Frontal cortex (tissue), 3 donors: ENCODE measurements at regions not wholly inside any gene's neighbourhood (a gene's known extent, or its start where the extent isn't known, plus 50 kb on each side); places are given as distances from the start of the nearest gene placed in this dataset.

Experiments used
- DNase-seq, 2 donors: peaks; one replicate each; pipeline ENCODE4 v3.0.0; 2012; ENCODE audit warnings: low spot score in 2 of 2
- FAIRE-seq: peaks from 2 replicates; lab custom pipeline; 2012; peaks lifted over from hg19 to GRCh38; lab: Jason Lieb, UNC
- donor health status: control.
- donor health status: control.
- donor health status: control.

DNA sequence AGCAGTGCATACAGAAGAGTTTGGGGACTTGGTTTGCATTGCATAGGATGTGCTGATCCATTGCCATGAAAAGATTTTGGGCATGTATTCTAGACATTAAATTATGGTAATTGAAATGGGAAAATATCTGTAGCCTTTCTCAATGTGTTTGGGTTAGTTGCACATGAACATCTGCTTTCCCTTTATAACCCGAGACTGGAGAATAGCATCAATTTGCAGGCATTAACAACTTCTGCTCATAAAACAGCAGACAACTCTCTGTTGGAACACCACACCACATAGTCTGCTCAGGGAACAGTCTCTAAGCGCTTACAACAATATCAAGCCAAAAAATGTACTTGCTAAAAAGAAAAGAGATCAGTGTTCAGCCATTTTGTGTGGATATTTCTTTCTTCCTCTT, 1391.1 kb upstream of the LRRTM3 start:
- no peak for FAIRE-seq
- no peak for DNase-seq

DNA sequence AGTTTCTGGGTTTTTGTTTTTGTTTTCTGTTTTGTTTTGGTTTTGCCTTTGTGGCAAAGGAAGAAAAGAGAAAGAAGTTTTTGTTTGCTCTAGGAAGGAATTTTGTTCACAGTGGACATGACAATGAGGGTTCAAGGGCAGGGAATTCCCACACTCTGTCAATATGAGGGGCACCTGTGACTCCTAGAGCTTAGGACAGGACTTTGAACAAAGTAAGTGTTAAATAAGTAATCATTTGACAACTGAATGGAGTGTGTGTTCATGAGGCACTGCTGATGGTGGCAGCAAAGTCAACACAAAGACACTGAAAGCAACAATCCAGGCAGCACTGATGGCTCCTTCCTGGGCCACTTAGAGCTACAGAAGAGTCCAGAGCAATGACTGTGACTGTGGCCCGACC, 1381.1 kb upstream of the LRRTM3 start:
- no peak for FAIRE-seq
- DNase-seq, result no peak

DNA sequence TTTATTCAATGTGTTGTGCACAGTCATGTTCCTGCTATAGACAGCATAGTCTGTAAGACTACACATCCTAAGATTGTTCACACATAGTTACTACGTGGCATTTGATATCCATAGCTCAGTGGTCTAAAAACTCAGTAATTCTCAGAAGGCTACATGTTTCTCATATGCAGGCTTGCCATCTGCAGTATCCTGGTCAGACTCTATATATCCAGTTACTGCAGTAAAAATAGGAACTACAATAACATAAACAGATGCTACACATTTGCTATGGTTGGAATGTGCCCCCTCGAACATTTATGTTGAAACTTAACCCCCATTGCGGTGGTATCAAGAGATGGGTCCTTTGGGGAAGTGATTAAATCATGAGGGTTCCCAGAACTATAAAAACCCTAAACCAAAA, 1377.8 kb upstream of the LRRTM3 start:
- DNase-seq, result no peak
- FAIRE-seq, result no peak

DNA sequence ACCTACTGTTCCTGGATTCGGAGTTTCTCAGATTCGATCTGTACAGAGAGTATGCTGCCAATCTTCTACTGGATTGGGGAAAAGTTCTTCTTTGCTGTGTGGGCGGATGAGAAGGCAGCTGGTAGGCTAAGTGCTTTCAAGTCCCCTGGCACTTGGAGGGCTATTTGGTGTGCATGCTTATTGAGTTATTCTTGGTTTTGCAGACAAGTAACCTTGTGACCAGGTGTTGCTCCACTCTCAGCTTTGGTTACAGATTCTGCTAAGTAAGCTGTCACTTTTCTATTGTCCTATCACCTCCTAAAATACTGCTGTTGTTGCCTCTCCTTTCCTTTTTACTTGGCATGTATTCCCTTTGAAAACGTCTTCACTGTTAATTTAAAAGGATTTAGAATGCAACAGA, 1375.1 kb upstream of the LRRTM3 start:
- DNase-seq, result no peak
- FAIRE-seq, result no peak

DNA sequence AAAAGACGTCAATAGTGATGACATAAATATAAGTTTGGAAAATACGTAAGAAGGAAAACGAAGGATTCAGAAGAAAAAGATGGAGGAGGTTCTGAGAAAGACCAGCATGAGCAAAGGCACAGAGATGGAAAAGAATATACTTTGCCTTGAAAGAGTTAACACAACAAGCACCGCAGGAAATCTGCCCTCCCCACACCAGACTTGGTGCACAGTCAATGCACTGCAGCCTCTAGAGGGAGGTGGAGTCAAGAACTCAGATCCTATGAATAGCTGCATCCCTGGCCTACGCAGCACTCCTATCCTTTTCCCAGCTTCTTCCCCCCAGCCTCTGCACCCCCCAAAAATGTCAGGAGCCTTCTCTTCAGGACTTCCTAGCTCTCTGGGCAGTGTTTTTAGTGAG, 1370.6 kb upstream of the LRRTM3 start:
- no peak for DNase-seq

DNA sequence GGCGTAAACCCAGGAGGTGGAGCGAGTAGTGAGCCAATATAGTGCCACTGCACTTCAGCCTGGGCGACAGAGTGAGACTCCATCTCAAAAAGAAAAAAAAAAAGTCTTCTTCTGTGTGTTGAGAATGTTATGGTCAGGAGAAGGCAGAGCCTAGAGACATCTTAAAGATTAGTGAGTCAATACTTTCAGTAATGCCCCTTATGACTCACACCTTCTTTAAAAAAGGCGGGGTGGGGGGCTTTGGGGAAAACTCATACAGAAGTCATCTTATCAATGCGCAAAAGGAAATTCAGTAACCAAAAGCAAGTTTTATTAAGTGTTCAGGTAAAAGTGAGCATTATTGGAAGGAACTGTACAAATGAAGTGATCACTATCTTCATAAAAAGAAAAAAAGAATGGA, 1369.8 kb upstream of the LRRTM3 start:
- no peak for FAIRE-seq
- no peak for DNase-seq

More for the DNA sequence above, 1370.6 kb upstream of the LRRTM3 start:
- no peak for FAIRE-seq

DNA sequence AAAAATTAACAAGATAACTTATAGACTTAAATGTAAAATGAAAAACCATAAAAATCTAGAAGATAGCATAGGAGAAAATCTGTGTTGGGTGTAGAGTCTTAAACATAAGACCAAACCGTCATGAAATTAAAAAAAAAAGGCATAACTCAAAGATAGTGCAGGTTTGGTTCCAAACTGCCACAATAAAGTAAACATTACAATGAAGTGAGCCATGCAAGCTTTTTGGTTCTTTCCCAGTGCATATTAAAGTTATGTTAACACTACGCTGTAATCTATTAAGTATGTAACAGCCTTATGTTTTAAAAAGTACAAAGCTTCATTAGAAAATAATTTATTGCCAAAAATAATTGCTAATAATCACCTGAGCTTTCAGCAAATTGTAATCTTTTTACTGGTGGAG, 1366.5 kb upstream of the LRRTM3 start:
- FAIRE-seq, result no peak
- DNase-seq, result no peak

DNA sequence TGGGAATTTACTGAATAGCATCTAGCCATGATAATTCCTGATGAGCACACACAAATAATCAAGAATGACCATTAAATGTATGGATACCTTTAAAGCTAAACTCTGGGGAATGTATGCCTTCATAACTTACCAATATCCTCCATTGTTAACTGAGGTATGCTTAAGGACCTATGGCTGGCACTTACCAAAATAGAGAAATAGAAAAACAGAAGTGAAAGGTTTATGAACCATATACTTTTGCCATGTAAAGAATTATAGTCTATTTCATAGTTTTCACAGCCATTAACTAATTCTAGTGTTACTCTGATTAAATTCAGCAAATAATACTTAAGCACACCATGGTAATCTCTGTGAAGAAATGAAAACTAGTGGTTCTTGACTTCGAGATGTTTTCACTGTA, 1360.6 kb upstream of the LRRTM3 start:
- FAIRE-seq (no peak), DNase-seq (no peak)

DNA sequence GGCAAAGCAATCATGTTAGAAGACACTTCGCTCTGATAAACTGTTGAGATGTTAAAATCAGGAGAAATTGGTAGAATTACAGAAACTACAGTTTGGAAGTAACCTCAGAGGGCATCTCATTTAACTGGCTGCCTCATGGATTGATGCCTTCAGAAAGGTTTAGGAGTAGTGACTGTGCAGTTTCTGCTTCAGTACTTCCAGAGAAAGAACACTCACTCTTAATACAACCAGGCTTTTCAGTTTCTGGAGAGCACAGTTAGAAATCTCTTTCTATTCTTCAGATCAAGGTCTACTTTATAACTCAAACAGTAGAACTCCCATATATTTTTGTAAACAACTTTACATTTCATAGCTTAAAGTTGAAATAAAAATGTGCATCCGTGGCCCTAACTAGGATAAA, 1358.9 kb upstream of the LRRTM3 start:
- DNase-seq (no peak), FAIRE-seq (no peak)

DNA sequence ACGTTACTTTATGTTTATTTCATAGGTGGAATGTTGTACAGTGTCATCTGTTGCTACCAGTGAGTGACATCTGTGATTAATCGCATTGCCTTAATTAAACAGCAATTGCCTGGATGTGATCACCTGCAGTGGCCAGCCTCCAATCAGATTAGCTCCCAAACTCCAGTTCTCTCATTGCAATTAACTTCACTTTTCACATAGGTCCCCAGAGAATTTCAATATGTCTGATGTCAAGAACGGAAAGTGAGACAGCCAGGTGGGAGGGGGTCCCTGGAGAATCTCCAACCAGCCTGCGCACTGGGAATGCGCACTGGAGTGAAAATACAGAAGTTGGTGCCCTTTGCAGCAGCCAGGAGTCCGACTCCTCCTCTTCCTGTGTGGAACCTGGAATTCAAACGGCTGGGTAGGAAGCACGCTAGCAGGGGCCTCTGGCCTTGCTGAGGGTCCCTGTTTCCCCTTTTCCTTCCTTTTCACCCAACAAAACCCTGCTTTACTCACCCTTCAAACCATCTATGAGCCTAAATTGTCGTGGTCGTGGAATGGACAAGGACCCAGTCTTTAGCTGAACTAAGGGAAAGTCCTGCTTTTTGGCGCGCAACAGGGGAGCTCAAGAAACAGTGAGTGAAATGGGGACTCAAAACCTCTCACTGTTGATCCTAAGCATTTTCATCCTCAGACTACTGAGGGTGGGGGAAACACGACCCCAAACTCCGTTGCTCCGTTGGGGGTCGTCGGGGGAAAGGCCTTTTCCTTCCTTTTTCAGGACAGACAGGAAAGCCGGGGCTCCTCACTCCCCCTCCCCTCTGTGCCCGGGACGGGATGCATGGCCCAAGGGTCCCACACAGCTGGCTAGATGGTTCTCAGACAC, 1355.5 kb upstream of the LRRTM3 start:
- DNase-seq (no peak), FAIRE-seq (no peak)

DNA sequence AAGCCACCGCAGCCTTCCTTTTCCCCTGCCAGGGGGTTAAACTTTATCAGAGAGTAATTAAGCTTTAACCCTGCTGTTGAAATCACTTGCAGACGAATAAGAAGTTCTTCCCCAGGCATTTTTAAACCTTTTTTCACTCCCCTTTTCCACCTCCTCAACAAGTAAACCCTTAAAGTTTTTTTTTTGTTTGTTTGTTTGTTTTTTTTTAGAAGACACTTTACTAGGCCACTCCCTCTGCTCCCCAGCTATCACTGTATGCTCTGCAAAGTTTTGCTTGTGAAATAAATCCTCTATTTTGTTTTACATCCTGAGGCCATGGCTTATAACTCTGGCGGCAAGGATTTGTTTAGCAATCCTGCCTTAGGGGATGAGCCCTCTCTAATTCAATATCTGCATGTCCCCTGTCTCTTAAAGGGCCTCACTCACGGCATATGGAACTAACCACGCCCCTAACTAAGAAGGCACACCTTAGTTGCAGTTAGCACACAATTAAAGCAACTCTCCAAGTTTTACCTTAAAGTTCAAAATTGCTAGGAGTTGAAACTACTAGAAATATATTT, 1354.7 kb upstream of the LRRTM3 start:
- no peak for FAIRE-seq

DNA sequence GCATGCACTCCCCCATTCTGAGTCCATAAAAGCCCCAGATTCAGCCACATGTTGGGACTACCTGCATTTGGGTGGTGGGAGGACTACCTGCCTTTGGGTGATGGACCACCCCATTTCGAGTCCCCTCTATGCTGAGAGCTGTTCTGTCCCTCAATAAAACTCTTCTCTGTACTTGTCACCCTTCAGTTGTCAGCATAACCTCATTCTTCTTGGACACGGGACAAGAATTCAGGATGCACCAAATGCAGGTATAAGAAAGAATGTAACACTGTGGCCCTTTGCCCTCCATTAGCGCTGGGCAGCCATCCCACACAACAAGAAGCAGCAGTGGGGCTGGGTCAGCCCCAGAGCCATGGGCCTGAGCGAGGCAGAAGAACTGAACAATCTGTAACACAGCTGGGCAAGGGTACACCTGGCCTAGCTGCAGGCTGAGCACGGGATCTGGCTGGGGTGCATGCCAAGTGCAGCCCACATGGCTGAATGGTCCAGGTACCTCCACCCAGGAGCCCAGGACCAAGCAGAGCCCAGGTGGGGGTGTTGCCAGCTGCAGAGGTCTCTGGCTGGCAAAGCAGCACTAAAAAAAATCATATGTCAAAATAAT, 1344.3 kb upstream of the LRRTM3 start:
- FAIRE-seq (no peak), DNase-seq (no peak)

More for the DNA sequence above, 1354.7 kb upstream of the LRRTM3 start:
- DNase-seq, result no peak

DNA sequence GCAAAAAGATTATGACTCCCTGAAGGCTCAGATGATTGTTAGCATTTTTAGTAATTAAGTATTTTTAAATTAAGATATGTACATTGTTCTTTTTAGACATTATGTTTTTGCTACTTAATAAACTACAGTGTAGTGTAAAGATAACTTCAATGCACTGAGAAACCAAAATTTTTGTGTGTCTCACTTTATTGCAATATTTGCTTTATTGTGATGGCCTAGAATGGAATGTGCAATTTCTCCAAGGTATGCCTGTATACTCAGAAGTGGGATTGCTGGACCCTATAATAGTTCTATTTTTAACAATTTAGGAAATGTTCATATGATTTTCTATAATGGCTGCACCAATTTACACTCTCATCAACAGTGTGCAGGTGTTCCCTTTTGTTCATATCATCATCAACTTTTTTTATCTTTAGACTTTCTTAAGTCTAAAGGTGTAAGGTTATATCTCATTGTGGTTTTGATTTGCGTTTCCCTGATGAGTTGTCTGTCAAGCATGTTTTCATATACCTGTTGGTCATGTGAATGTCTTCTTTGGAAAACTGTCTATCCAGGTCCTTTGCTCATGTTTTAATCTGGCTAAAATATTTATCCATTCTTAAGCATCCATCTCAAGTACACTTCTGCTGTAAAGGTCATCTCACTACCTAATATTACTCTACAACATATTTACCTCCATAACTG, 1323.5 kb upstream of the LRRTM3 start:
- FAIRE-seq (no peak), DNase-seq (no peak)

DNA sequence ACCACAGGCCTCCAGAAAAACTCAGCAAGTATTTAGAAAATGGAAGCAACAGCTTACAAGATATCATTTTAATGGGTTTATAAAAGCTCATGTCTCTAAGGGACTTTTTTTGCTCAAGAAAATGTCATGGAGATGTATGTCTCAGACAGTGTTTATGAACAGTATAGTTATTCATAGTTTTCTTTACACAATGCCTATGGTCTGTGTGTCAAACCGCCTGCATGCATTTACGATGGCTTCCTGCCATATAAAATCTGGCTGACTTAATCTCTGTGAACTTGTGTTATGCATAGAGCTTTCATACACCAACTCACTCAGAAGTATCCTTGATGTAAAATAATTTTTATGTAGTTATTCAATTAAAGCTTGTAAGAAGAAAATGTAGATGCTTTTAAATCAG, 1314.2 kb upstream of the LRRTM3 start:
- DNase-seq, result no peak

DNA sequence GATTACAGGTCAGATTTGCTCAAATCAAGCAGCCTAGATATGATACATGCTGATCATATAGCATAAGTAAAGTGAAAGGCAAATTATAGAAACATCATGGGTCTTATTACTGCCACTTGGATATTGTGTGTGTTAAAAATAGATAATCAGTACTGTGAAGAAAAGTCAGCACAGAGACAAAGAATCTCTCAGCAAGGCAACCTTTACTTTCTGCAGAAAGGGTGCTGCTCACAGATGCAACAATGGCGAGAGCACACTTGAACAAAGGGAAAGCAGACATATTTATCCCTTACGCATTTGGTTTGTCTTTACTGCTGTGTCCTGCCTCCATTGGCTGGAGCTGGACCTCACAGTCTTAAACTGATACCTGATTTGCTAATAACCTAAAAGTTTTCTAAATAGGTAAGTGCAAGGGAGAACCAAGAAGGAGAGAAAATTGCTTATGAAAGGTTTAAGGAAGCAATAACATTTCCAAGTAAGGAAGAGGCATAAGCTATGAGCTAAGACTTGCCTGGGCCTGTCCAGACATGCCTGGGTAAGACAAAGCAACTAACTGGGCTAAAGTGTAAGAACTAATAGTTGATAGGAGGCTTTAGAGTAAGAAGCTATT, 1310.8 kb upstream of the LRRTM3 start:
- DNase-seq, result no peak
- no peak for FAIRE-seq

More for the DNA sequence above, 1314.2 kb upstream of the LRRTM3 start:
- no peak for FAIRE-seq

DNA sequence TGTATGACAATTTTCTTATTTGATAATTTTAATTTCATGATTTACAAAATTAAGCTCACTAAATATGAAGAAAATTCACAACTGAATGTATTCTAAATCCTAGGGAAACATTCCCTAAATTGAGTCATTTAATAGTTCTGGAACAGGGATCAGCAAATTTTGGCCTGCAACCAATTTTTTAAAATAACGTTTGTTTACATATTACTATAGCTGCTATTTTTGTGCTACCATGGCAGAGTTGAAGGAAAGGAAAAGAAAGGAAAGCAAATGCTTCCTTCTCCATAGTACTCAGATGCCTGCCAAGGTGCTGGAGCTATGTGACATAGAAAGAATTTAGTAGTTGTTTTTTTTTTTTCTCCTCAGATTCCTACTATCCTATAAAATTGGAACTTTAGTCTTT, 1307.7 kb upstream of the LRRTM3 start:
- FAIRE-seq (no peak), DNase-seq (no peak)

DNA sequence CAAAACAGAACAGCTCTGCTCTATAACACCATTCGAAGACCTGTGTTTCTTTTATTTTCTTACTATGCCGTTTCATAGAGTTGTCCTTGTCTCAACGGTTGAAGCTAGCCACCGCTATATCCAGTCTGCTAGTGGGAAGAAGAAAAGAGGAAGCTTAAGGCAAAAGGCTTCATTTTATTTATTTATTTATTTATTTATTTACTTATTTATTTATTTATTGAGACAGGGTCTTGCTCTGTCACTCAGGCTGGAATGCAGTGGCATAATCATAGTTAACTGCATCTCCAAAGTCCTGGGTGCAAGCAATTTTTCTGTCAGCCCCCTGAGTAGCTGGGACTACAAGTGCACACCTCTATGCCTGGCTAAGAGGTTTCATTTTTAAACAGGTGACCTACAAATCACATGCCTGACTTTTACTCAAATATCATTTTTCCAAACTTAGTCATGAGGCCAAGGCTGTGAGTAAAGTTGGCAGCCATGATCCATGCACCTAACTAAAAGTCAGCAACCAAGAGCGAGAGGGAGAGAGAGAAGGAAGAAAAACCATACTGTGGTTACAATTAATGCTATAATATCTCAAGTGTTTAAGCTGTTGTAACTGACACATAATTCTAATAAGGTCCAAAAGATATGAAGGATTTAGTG, 1305.3 kb upstream of the LRRTM3 start:
- no peak for DNase-seq
- FAIRE-seq, result no peak

DNA sequence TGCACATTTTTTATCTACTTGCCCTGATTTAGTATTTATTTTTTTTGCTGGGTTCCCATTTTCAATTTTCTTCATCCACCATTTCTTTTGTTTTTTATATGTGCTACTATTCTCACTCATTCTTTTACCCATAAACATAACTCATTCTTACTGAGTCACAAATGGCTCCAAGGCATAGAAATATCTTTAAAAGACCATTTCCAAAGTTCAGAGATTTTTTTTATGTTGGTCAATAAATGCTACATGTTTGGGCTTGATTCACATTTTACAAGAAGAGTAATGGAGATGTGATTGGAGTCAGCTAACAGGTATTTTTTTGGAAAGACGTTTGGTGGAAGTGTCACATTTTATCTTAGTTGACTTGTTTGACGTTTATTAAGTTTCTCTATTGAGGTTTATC, 1303.2 kb upstream of the LRRTM3 start:
- FAIRE-seq (no peak), DNase-seq (no peak)

DNA sequence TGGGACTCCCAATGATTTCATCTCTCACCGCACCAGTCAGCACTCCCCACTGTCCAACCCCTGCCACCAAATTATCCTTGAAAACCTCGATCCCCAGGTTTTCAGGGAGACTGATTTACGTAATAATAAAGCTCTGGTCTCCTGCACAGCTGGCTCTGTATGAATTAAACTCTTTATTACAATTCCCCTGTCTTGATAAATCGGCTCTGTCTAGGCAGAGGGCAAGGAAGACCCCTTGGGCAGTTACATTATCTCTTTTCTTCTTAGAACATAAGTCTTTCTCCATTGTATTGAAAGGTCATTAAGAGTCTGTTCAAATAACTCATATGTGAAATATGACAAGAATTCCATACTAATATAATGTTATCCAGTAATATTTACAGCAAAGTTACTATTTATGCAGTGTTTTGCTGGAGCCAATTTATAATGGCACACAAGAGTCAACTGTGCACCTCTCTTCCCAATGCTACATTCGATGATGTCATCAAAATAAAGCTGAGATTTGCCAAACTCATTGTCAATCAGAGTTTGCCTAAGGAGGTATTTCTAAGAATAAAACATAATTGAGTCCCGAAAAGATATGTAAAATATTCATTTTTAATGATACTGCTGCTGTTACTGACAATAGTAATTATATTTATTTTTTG, 1297.2 kb upstream of the LRRTM3 start:
- DNase-seq, result no peak
- no peak for FAIRE-seq
